ENCODE measurements at regions not wholly inside any gene's neighbourhood (a gene's known extent, or its start where the extent isn't known, plus 50 kb on each side); places are given as distances from the start of the nearest gene placed in this dataset.

DNA sequence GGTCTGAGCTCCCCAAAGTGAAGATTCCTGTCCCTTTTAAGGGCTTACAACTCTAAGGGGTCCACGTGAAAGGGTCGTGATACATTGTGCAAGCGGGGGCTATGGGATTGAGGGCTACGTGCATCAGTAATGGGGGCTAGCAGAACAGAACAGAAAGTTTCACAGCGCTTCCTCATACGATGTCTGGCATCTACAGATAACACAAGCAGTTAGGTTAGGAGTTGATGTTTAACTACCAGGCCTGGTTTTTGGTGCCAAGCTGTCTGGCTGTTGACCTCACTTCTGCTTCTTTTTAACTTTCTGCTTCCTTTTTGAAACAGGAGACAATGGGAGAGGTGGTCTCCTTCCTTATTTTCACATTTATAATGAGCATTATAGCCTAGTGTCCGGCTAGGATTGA is 368.6 kb upstream of the CXorf51A start:
- TF ChIP-seq EZH2 (IDR thresholded peaks at IDR 0.05; ENCODE audit: borderline replicate concordance, low read depth, low read length, severe bottlenecking) (no peak), CTCF (IDR thresholded peaks at IDR 0.05; ENCODE audit: borderline replicate concordance, extremely low read depth, low read length, poor library complexity, severe bottlenecking) (no peak)
